ENCODE measurements at regions not wholly inside any gene's neighbourhood (a gene's known extent, or its start where the extent isn't known, plus 50 kb on each side); places are given as distances from the start of the nearest gene placed in this dataset.

- DNase-seq (ENCODE audit: low spot score) = peak; percentile 29
Measured at GRCh38 chr5:57698802-57699201, 216.2 kb upstream of the ACTBL2 start.

GRCh38 chr5:57698086-57698485, 215.5 kb upstream of the ACTBL2 start:
- DNase-seq (ENCODE audit: low spot score) = no peak

- DNase-seq (ENCODE audit: low spot score) = no peak
Measured at GRCh38 chr5:57696825-57697570, 214.4 kb upstream of the ACTBL2 start.

GRCh38 chr5:57696389-57696769, 213.8 kb upstream of the ACTBL2 start:
- DNase-seq (ENCODE audit: low spot score) = no peak

- no peak for DNase-seq (ENCODE audit: low spot score)
Measured at GRCh38 chr5:57695706-57696388, 213.2 kb upstream of the ACTBL2 start.

- no peak for DNase-seq (ENCODE audit: low spot score)
Measured at GRCh38 chr5:57695179-57695578, 212.6 kb upstream of the ACTBL2 start.

GRCh38 chr5:57693488-57694305, 211.1 kb upstream of the ACTBL2 start:
- no peak for DNase-seq (ENCODE audit: low spot score)

- peak; percentile 92 for DNase-seq (ENCODE audit: low spot score)
Measured at GRCh38 chr5:57692582-57693487, 210.2 kb upstream of the ACTBL2 start.

GRCh38 chr5:57690724-57691123, 208.1 kb upstream of the ACTBL2 start:
- DNase-seq (ENCODE audit: low spot score) = no peak

GRCh38 chr5:57687596-57687995, 205.0 kb upstream of the ACTBL2 start:
- no peak for DNase-seq (ENCODE audit: low spot score)

GRCh38 chr5:57685516-57686255, 203.1 kb upstream of the ACTBL2 start:
- no peak for DNase-seq (ENCODE audit: low spot score)

GRCh38 chr5:57684299-57684702, 201.7 kb upstream of the ACTBL2 start:
- DNase-seq (ENCODE audit: low spot score) = no peak

GRCh38 chr5:57683036-57683630, 200.5 kb upstream of the ACTBL2 start:
- no peak for DNase-seq (ENCODE audit: low spot score)

GRCh38 chr5:57681942-57682341, 199.3 kb upstream of the ACTBL2 start:
- no peak for DNase-seq (ENCODE audit: low spot score)

GRCh38 chr5:57680686-57681085, 198.1 kb upstream of the ACTBL2 start:
- DNase-seq (ENCODE audit: low spot score) = no peak

GRCh38 chr5:57677235-57677634, 194.6 kb upstream of the ACTBL2 start:
- DNase-seq (ENCODE audit: low spot score) = no peak

- peak; percentile 73 for DNase-seq (ENCODE audit: low spot score)
Measured at GRCh38 chr5:57676222-57677098, 193.8 kb upstream of the ACTBL2 start.

GRCh38 chr5:57675236-57675635, 192.6 kb upstream of the ACTBL2 start:
- DNase-seq (ENCODE audit: low spot score) = no peak

- DNase-seq (ENCODE audit: low spot score) = no peak
Measured at GRCh38 chr5:57671371-57671770, 188.8 kb upstream of the ACTBL2 start.

- DNase-seq (ENCODE audit: low spot score) = no peak
Measured at GRCh38 chr5:57666582-57666981, 184.0 kb upstream of the ACTBL2 start.

All from SW480 (cell line).